K562 (cell line): ENCODE measurements at regions not wholly inside any gene's neighbourhood (a gene's known extent, or its start where the extent isn't known, plus 50 kb on each side); places are given as distances from the start of the nearest gene placed in this dataset.

Source experiments
- ATAC-seq: fragments of 200-7000 bp; cut with Tn5 transposase; 3 replicates; pipeline ENCODE4 v1.9.1; 2020; ENCODE audit warnings: moderate library complexity
- BruUV-seq: library from RNA; stranded (reverse); fragments of 400-500 nt; replicated peaks from 2 replicates; lab custom pipeline; 2021; lab: Mats Ljungman, UMichigan
- CTCF ChIA-PET: fragments of 300-600 bp; formaldehyde crosslinking; extraction: SDS; loops from one replicate; lab custom pipeline; 2021; ENCODE audit warnings: low intra/inter-chr PET ratio; lab: Yijun Ruan, JAX
- POLR2A ChIA-PET: fragments of 300-600, 350-650 bp; sonication (Branson Sonifier 250); formaldehyde crosslinking; extraction: SDS; loops from one replicate; lab custom pipeline; 2021; ENCODE audit warnings: antibody characterized with exemption, inconsistent platforms; lab: Yijun Ruan, JAX
- DNase-seq, 4 experiments: peaks; one replicate each; pipeline versions ENCODE4 v3.0.0 to v3.0.0-alpha.2; 2011 to 2018; ENCODE audit warnings: low spot score in 3 of 4, mixed read lengths in 3 of 4; ENCODE audit errors: extremely low read depth in 1 of 4
- FAIRE-seq: peaks from 2 replicates; lab custom pipeline; 2011; peaks lifted over from hg19 to GRCh38; lab: Jason Lieb, UNC
- H2AFZ ChIP-seq: 2 replicates; pipeline ENCODE4 v1.6.0; 2011; ENCODE audit warnings: low read depth, low read length, control low read depth, inconsistent platforms
- H3K27ac ChIP-seq: fragments of 200-600 bp; 3 replicates; pipeline ENCODE4 v1.8.0; 2011; ENCODE audit warnings: low read depth, mild to moderate bottlenecking, control low read depth, inconsistent platforms, low read length, moderate library complexity, mixed read lengths; ENCODE audit errors: extremely low read depth
- H3K27me3 ChIP-seq, 2 experiments: fragments of 300-600 bp in 1 of 2; 2 replicates in 1 of 2; 3 replicates in 1 of 2; pipeline versions ENCODE4 v1.6.0 to v1.8.0; 2011; ENCODE audit warnings: inconsistent platforms in 2 of 2, low read length in 2 of 2, mild to moderate bottlenecking in 1 of 2, mixed read lengths in 1 of 2, moderate library complexity in 1 of 2; ENCODE audit not compliant: control insufficient read depth in 2 of 2, insufficient read depth in 2 of 2
- H3K36me3 ChIP-seq: fragments of 300-600 bp; 3 replicates; pipeline ENCODE4 v1.8.0; 2011; ENCODE audit warnings: mild to moderate bottlenecking, low read length, inconsistent platforms; ENCODE audit not compliant: control insufficient read depth, insufficient read depth
- H3K4me1 ChIP-seq, 2 experiments: fragments of 200-600 bp in 1 of 2; replicated peaks in 1 of 2; 2 replicates in 1 of 2; 3 replicates in 1 of 2; pipeline versions ENCODE4 v1.5.1 to v1.8.0; 2011; ENCODE audit warnings: inconsistent platforms in 2 of 2, low read length in 2 of 2, mild to moderate bottlenecking in 1 of 2, mixed read lengths in 1 of 2, moderate library complexity in 1 of 2; ENCODE audit not compliant: control insufficient read depth in 2 of 2, insufficient read depth in 2 of 2
- H3K4me2 ChIP-seq: 2 replicates; pipeline ENCODE4 v1.6.1; 2011; ENCODE audit warnings: low read length, control low read depth, inconsistent platforms, mixed read lengths; ENCODE audit not compliant: insufficient read depth
- H3K4me3 ChIP-seq: fragments of 200-600 bp; sonication (generic), shearing (Covaris generic); 2 replicates; pipeline ENCODE4 v1.5.1; 2016; ENCODE audit warnings: control low read depth, inconsistent platforms
- H3K79me2 ChIP-seq: fragments of 200-600 bp; 3 replicates; pipeline ENCODE4 v1.8.0; 2011; ENCODE audit warnings: low read length, inconsistent platforms; ENCODE audit not compliant: control insufficient read depth, insufficient read depth
- H3K9ac ChIP-seq, 2 experiments: 2 replicates each; pipeline versions ENCODE4 v1.6.0 to v1.6.1; 2011; ENCODE audit warnings: low read depth in 2 of 2, low read length in 2 of 2, control low read depth in 1 of 2, inconsistent platforms in 1 of 2, mild to moderate bottlenecking in 1 of 2, mixed read lengths in 1 of 2; ENCODE audit not compliant: insufficient read depth in 1 of 2
- H3K9me1 ChIP-seq: one replicate; pipeline ENCODE4 v1.6.0; 2011; ENCODE audit warnings: inconsistent platforms, mild to moderate bottlenecking, low read length, moderate library complexity; ENCODE audit not compliant: control insufficient read depth, insufficient read depth
- H3K9me3 ChIP-seq: replicated peaks from 2 replicates; pipeline ENCODE4 v1.5.1; 2011; ENCODE audit warnings: low read depth, low read length, inconsistent platforms; ENCODE audit not compliant: control insufficient read depth, insufficient read depth
- H4K20me1 ChIP-seq: replicated peaks from 2 replicates; pipeline ENCODE4 v1.6.1; 2011; ENCODE audit warnings: low read length, inconsistent platforms, mixed read lengths; ENCODE audit not compliant: control insufficient read depth, insufficient read depth
- C11orf30 ChIP-seq: fragments of 450-650 bp; IDR thresholded peaks from 2 replicates; pipeline ENCODE4 v1.6.1; 2016; ENCODE audit warnings: low read depth, mild to moderate bottlenecking
- HNRNPLL ChIP-seq: fragments of 200-400 bp; formaldehyde crosslinking; IDR thresholded peaks from 2 replicates; pipeline ENCODE4 v1.6.1; 2017; ENCODE audit warnings: low read length, low read depth, mild to moderate bottlenecking; ENCODE audit not compliant: poor library complexity, severe bottlenecking
- TCF7 ChIP-seq: sonication (generic); IDR thresholded peaks from 2 replicates; pipeline ENCODE4 v1.6.1; 2016; ENCODE audit warnings: antibody characterized with exemption, borderline replicate concordance
- TFAP4 ChIP-seq: sonication (generic); formaldehyde crosslinking; IDR thresholded peaks from 2 replicates; pipeline ENCODE4 v1.8.0; 2022; ENCODE audit warnings: missing genetic modification reagents, mild to moderate bottlenecking, moderate library complexity, borderline replicate concordance
- WHSC1 ChIP-seq: IDR thresholded peaks from one replicate; pipeline ENCODE4 v1.6.1; 2012; ENCODE audit warnings: low read length, control low read depth, inconsistent platforms
- ZBTB33 ChIP-seq: sonication (generic); formaldehyde crosslinking; IDR thresholded peaks from 2 replicates; pipeline ENCODE4 v1.8.1; 2023; ENCODE audit warnings: mild to moderate bottlenecking, missing genetic modification reagents
- ZC3H11A ChIP-seq: IDR thresholded peaks from 2 replicates; pipeline ENCODE4 v1.6.1; 2012; ENCODE audit warnings: low read depth, low read length, improper control_type of control experiment
- ZFP1 ChIP-seq: fragments of 450-650 bp; formaldehyde crosslinking; IDR thresholded peaks from 2 replicates; pipeline ENCODE4 v1.4.0; 2020; ENCODE audit warnings: mild to moderate bottlenecking, mixed read lengths
- ZNF174 ChIP-seq: fragments of 250-450 bp; sonication (Bioruptor Pico); IDR thresholded peaks from 2 replicates; pipeline ENCODE4 v1.4.0; 2020; ENCODE audit warnings: mild to moderate bottlenecking
- in situ Hi-C: fragments of 300-500 bp; cut with MboI; formaldehyde crosslinking; loops from 4 replicates; pipeline ENCODE4 v1.15.0; 2018; ENCODE audit warnings: inconsistent platforms, mixed read lengths
- intact Hi-C: fragments of 100-400 bp; cut with micrococcal nuclease; formaldehyde crosslinking; loops from 2 replicates; pipeline ENCODE4 v1.14.2; 2022

- Histone ChIP-seq H3K9ac (no peak overlapping the region), H2AFZ (no peak overlapping the region), H4K20me1 (no peaks in the 10 kb centered on the region), H3K27ac (no peak overlapping the region), H3K4me3 (no peak overlapping the region), H3K79me2 (no peaks in the 10 kb centered on the region), H3K36me3 (no peaks in the 10 kb centered on the region), H3K9me3 (no peaks in the 10 kb centered on the region), H3K4me2 (no peak overlapping the region), H3K27me3 (no peaks in the 10 kb centered on the region), H3K4me1 (no peaks in the 10 kb centered on the region), H3K9me1 (no peaks in the 10 kb centered on the region)
- ATAC-seq (no peak), FAIRE-seq (no peak), DNase-seq (no peak)
- ChIA-PET CTCF (no interaction called here), POLR2A (no interaction called here)
- no TSS peak for BruUV-seq
- in situ Hi-C loops (no loop called here), intact Hi-C loops (no loop called here)
- TF ChIP-seq HNRNPLL, result no peak
- no peak for TF ChIP-seq ZBTB33 (CRISPR knock-in tag)
- TF ChIP-seq C11orf30, result no peak
- TF ChIP-seq ZC3H11A, result no peak
- TF ChIP-seq WHSC1, result no peak
- no peak for TF ChIP-seq TCF7
- TF ChIP-seq ZFP1 (CRISPR knock-in tag), result no peak
- TF ChIP-seq ZNF174, result no peak
- TF ChIP-seq TFAP4 (CRISPR knock-in tag), result no peak
Measured at GRCh38 chr7:114126095-114126494, 207.3 kb upstream of the PPP1R3A start.
